ENCODE measurements at regions not wholly inside any gene's neighbourhood (a gene's known extent, or its start where the extent isn't known, plus 50 kb on each side); places are given as distances from the start of the nearest gene placed in this dataset.
A peak's percentile ranks its signal among the peaks of the same experiment; 100 is the strongest.

GRCh38 chr2:128735296-128735960 lies 416.8 kb upstream of the HS6ST1 start:
- TF ChIP-seq CTCF (IDR thresholded peaks at IDR 0.05; ENCODE audit: low read depth, low read length), result no peak
- no peak for DNase-seq

GRCh38 chr2:128736046-128736688 lies 417.5 kb upstream of the HS6ST1 start:
- peak; percentile 45 for DNase-seq
- H3K4me1 ChIP-seq, result peaks cover 7% of the 10 kb centered on the region; the same call in 1 of the 2 replicates
- no peak for TF ChIP-seq CTCF (IDR thresholded peaks at IDR 0.05; ENCODE audit: low read depth, low read length)
- no peaks in the 10 kb centered on the region for H3K9me3 ChIP-seq
- no peaks in the 10 kb centered on the region for H3K27me3 ChIP-seq
- H3K36me3 ChIP-seq, result no peaks in the 10 kb centered on the region
- H3K4me3 ChIP-seq (ENCODE audit: low read depth, low read length), result peak overlapping the region; percentile 35

More at GRCh38 chr2:128735296-128735960, 416.8 kb upstream of the HS6ST1 start:
- no peaks in the 10 kb centered on the region for H3K9me3 ChIP-seq
- no peaks in the 10 kb centered on the region for H3K27me3 ChIP-seq
- no peaks in the 10 kb centered on the region for H3K36me3 ChIP-seq
- no peak overlapping the region for H3K4me3 ChIP-seq (ENCODE audit: low read depth, low read length)
- H3K4me1 ChIP-seq, result peaks cover 7% of the 10 kb centered on the region; the same call in 1 of the 2 replicates

GRCh38 chr2:128736689-128737545 lies 418.2 kb upstream of the HS6ST1 start:
- peak; percentile 84 for TF ChIP-seq CTCF (IDR thresholded peaks at IDR 0.05; ENCODE audit: low read depth, low read length)
- Histone ChIP-seq H3K36me3 (no peaks in the 10 kb centered on the region), H3K4me3 (ENCODE audit: low read depth, low read length) (peak overlapping the region; percentile 35), H3K9me3 (no peaks in the 10 kb centered on the region), H3K27me3 (no peaks in the 10 kb centered on the region), H3K4me1 (peaks cover 7% of the 10 kb centered on the region; the same call in 1 of the 2 replicates)
- peak; percentile 75 for DNase-seq

- H3K36me3 ChIP-seq, result no peaks in the 10 kb centered on the region
- peaks cover 7% of the 10 kb centered on the region; the same call in 1 of the 2 replicates for H3K4me1 ChIP-seq
- no peaks in the 10 kb centered on the region for H3K9me3 ChIP-seq
- H3K4me3 ChIP-seq (ENCODE audit: low read depth, low read length), result no peak overlapping the region
- TF ChIP-seq CTCF (IDR thresholded peaks at IDR 0.05; ENCODE audit: low read depth, low read length), result no peak
- H3K27me3 ChIP-seq, result no peaks in the 10 kb centered on the region
- no peak for DNase-seq
Measured at GRCh38 chr2:128737546-128737826, 418.8 kb upstream of the HS6ST1 start.

- DNase-seq, result no peak
- no peak for TF ChIP-seq CTCF (IDR thresholded peaks at IDR 0.05; ENCODE audit: low read depth, low read length)
- Histone ChIP-seq H3K4me3 (ENCODE audit: low read depth, low read length) (no peak overlapping the region), H3K27me3 (no peaks in the 10 kb centered on the region), H3K4me1 (peaks cover 4% of the 10 kb centered on the region; the same call in 1 of the 2 replicates), H3K9me3 (no peaks in the 10 kb centered on the region), H3K36me3 (no peaks in the 10 kb centered on the region)
Measured at GRCh38 chr2:128738446-128739110, 419.9 kb upstream of the HS6ST1 start.
